Stromal cell of bone marrow (primary cell): ENCODE measurements at regions not wholly inside any gene's neighbourhood (a gene's known extent, or its start where the extent isn't known, plus 50 kb on each side); places are given as distances from the start of the nearest gene placed in this dataset.
A peak's percentile ranks its signal among the peaks of the same experiment; 100 is the strongest.
"Not testable (repeated sequence)": the region's sequence is repeated elsewhere in the genome, so short reads cannot be mapped to it uniquely, and the experiment has no call there.

Source experiments
- DNase-seq: peaks from one replicate; pipeline ENCODE4 v3.0.0-alpha.2; 2012; ENCODE audit warnings: low read depth

DNA sequence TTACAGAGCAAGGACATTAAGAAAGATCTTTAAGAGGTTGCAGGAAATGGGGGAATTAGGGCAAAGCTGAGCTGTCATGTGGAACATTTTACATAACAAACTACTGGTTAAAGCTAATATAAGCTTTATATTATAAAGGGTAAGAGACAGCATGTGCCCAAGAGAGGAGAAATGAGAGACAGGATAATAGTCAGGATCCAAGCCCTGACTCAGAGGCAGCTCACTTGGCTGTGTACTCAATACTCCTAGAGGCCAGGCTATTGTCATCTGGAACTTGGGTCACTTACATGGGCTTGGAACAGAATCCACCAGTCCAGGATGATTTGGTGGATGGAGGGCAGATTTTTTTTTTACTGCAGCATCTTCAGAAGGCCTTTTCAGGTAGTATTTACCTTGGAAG, 418.6 kb upstream of the ZMIZ1 start:
- peak; percentile 50 for DNase-seq

DNA sequence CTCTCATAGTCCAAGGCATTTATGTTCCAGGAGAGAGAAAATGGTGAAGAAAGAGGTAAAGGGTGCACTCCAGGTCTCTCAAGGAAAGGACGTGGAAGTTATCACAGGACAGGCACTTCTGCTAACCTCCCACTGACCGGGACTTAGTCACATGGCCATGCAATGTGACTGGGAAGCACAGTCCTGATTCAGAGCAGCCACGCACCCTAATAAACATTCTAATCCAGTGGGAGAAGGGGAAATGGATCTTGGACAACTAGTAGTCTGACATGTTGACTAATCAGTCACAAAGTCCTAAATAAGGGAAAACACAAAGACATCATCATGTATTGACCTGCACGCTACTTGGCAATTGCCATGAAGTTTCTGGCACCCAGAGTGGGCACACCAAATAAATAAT, 417.5 kb upstream of the ZMIZ1 start:
- DNase-seq, result no peak

DNA sequence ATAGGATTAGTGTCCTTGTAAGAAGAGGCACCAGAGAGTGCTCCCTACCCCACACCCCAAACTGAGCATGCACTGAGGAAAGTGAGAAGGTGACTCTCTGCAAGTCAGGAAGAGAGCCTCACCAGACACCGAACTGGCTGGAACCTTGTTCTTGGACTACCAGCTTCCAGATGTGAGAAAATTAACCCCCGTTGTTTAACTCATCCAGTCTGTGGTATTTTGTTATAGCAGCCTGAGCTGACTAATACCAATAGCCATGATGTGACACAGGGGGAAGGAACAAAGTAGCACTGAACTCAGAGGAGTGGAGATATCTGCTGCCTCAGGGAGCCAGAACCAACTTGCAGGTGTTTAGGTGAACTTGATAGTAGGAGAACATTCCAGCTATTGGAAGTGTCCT, 415.2 kb upstream of the ZMIZ1 start:
- DNase-seq, result no peak

DNA sequence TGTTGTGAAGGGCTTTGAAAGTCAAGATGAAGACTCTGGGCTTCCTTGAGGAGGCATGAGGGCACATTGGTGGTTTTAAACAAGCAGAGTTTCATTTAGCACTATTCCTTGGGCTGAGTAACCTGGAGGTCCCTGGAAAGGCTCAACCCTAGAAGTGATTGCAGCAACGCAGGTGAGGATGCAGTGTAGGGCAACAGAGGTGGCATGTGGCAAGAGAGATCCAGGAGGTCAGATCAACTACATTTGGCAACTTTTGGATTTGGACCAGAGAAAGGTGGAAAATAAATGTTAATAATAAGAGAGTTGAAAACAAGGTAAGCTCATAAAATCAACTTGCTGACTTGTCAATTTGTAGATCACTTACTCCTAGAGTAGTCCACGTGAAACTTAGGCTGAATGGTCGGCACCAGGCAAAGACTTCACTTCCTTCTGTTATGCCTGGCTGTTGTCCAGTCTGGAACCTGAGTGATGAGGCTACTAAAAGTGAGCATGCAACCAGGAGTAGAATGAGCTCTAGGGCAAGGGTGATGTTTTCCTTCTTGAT, 414.6 kb upstream of the ZMIZ1 start:
- DNase-seq, result no peak

DNA sequence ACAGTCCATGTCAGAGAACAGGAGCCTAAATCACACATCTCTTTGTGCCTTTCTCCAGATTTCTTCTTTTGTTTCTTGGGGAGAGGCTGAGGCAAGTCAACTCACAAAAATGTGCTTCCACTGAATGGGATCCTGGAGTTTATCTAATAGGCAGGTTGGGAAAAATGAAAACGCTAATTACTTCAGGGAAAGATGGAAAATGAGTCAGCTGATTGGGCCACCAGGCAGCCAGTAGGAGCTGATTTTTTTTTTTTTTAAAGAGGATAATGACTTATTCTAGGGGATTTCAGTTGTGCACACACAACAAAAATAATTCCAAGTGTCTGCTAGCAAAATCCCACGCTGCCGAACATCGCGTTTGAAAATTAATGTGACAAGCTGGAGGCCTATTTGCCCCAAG, 412.8 kb upstream of the ZMIZ1 start:
- no peak for DNase-seq

DNA sequence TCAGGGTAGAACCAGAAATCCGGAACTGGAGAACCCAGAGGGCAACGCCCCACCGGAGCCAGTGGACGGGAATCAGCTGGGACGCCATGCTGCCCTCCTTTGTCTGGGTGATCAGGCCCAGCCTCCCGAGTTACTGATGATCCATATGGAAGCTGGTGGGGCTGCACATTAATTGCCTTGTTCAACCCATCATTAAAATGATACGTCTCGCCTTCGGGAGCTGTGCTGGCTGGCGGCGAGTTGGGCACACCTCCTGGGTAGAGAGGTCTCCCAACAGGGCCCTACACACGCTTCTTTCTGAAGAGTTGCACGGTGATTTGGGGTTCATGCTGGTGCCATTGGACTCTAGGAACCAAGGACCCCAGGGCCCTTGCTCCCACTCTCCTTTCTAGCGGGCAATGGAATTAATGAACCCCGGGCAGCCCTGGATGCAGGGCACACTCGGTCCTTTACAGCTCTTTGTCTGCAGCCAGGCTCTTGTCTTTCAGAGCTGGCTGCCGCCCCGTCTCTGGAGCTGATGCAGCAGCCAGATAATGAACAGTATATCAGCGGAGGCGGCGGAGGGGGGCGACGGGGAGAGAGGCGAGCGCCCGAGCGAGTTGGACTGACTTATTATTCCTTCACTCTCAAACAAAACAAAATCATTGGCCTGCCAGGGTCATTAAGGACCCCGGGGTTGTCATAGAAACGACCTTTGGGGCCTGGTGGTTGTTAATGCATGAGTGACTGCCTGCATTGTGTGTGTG, 412.2 kb upstream of the ZMIZ1 start:
- DNase-seq, result no peak

DNA sequence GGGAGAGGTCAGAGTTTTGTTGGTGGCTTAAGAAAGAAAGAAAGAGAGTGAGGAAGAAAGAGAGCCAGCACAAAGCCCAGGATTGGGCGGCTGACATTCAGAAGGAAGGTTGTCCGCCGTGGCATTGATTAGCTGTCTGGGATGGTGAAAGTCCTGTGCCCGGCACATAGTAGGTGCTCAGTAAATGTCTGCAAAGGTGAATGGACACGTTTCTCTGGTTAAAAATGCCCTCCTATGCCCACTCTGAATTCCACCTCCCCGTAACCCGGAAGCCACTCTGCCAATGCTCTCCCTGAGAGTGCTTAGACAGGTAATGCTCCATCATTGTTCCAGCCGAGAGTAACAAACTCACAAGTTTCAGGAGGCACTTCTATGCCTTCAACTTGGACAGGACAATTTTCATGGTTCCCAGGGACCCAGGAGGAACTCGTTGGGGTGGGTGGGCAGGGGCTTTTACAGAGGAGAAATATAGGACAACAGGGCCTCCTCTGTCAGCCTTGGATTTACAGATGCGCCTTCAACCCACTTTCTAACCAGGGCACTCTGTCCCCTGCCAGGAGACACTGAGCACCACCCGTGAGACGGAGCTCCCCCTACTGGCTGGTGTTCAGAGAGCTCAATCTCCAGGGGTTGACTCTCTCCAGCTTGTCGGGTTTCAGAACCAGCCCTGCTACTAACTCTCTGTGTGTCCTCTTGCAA, 411.5 kb upstream of the ZMIZ1 start:
- peak; percentile 45 for DNase-seq

DNA sequence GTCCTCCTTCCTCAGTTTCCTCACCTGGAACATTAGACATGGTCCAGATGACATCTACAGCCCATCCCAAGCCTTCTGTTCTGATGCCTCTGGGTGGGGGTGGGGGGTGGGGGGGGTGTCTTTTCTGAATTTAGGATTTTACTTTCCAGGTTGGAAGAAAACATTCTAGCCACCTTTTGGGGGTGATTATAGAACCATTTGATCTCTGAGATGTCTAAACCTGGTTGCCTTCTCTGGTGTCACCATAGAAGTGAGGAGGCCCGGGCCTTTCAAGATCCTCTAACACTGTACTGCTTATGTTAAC, 411.0 kb upstream of the ZMIZ1 start:
- no peak for DNase-seq

DNA sequence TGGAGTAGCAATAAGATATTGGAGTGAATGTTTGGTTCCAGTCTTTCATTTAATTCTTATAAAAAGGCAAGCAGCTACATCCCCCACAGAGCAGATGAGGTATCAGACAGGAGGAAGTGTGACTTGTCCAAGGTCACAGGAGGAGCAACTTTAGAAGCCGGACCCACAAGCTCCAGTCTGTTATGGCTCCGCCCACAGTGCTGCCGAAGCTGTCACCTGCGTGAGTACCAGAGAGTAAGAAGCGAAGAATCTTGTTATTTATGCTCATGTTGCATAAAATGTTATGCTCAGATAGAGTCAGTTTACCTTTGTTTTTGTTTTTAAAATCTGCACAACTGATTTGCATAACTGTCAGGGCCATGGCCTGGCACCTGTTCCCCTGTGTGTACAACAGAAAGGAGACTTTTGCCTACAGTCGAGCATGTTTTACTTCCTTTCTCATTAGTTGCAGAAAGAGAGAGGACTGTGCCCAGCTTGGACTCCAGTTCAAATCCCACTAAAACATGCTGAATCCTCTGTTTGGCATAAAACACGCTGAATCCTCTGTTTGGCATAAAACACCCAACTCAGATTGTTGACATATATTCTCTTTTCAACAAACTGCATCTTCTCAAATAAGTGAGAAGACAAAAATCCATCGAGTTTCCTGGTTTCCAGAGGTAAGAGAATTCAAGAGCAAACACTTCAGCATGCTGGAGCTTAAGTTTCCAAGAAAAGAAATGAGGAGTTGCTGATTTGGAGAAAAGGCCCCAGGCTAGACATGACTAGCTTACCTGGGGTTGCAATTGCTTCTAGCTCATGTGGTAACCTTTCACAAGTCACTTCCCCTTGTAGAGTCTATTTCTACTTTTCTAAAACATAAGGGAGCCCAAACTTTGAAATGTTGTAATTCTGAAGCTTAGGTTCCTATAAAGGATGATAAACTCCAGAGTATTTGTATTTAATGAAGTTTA, 409.8 kb upstream of the ZMIZ1 start:
- no peak for DNase-seq

DNA sequence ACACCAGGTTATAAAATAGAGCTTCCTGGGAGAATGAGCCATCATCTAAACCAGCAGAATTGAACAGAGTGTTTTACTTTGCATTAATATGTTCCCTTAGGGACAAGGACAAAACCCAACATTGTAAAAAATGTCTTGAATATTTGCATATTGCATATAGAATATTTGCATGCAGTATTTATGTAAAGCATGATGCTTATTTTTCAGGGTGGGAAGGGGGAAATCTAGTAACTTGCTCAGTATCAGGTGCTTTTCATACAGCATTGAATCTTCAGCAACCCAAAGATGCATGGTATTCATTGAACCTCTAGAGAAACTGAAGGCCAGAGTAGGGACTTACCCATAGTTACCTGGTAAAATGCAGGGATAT, 409.2 kb upstream of the ZMIZ1 start:
- DNase-seq, result no peak

DNA sequence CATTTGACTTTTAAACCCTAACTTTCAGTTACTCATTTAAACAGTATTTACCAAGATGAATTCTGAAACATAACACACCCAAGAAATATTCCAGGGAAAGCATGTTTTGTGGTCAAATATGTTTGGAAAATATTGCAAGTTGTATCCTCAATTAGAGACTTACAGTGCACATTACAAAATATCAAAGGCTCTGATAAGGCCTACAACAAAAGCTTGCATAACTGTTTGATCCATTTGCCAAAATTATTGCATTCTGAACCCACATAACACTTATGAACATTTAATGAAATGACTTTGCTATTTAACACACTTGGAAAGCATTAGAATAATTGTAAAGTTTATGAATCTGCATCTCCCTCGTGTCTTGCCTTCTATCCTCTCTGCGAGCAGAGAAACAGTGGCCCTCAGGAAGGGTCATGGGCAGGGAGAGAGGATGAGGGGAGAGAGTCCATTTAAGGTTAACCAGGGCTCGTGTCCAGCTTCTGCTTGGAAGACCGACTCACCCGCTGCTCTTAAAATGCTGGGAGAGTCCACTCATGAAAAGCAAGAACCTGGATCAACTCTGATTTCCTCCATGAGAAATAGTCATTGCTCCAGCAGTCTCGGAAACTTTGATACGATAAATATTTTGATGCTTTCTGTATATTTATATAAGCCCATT, 408.2 kb upstream of the ZMIZ1 start:
- no peak for DNase-seq

DNA sequence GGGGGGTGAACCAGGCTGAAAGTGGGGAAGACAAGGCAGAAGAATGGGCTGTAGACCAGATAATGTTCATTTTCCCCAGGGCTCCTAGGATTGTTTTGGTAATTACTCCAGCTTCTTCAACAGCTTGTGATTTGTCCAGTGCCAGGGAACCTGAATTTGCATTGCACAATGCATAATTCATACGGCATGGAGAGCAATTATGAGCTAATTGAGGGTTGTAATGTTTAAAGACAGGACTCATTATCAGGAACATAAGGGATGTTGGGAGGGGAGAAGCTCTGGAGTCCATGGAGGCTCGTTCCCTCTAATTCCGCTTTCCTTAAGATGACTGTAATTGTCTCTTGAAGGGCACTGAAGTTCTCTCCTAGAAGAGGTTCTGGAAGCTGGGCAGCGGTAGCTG, 405.0 kb upstream of the ZMIZ1 start:
- no peak for DNase-seq

DNA sequence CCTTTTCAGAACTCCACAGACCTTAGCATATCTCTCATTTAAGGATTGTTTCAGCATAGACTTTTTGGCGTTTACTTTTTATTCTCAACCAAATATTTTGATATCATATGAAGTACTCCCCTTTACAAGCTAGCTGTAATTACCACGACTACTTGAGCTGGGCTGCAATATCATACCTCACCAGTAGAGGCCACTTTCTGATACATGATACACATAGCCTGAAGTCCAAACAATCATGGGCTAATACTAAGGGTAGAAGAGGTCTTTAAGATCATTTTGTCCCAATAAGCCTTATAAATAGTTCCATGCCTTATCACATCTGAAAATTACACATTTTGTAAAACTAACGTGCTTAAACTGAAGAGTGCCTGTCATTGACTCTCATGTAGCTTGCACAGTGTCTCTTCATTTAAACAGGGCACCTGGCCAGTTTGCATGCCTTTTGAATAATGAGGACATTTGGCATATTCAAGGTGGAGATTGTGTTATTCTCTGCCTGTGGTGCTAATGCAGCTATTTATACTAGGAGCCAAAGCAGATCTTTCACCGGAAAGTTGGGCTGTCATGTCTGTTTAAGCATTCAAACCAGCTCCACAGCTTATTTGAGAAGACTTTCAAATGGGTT, 403.7 kb upstream of the ZMIZ1 start:
- DNase-seq, result no peak

DNA sequence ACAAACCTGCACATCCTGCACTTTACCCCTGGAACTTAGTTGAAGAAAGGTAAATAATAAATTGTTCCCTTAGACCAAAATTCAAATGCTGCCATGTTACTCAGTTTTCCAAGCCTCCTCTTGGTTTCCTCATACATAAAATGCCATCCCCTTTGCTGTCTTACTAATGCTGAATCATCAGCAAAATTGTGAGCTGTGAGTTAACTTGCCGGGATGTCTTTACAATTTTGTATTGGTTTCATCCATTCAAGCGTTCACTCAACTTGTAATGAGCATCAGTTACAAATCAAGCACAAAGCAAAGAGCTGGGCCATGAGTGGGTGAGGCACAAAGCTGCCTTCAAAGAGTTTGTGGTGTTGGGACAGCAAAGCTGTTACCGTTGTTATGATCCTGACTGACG, 395.8 kb upstream of the ZMIZ1 start:
- DNase-seq, result peak; percentile 63

DNA sequence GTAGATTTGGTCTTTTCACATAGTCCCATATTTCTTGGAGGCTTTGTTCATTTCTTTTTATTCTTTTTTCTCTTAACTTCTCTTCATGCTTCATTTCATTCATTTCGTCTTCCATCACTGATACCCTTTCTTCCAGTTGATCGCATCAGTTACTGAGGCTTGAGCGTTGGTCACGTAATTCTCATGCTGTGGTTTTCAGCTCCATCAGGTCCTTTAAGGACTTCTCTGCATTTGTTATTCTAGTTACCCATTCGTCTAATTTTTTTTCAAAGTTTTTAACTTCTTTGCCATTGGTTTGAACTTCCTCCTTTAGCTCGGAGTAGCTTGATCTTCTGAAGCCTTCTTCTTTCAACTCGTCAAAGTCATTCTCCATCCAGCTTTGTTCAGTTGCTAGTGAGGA, 387.6 kb upstream of the ZMIZ1 start:
- not testable (repeated sequence) for DNase-seq

DNA sequence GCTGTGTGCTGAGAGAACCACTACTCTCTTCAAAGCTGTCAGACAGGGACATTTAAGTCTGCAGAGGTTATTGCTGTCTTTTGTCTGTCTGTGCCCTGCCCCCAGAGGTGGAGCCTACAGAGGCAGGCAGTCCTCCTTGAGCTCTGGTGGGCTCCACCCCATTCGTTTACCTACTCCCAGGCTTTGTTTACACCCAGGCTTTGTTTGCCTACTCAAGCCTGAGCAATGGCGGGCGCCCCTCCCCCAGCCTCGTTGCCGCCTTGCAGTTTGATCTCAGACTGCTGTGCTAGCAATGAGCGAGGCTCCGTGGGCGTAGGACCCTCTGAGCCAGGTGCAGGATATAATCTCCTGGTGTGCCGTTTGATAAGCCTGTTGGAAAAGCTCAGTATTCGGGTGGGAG, 386.8 kb upstream of the ZMIZ1 start:
- DNase-seq, result not testable (repeated sequence)

DNA sequence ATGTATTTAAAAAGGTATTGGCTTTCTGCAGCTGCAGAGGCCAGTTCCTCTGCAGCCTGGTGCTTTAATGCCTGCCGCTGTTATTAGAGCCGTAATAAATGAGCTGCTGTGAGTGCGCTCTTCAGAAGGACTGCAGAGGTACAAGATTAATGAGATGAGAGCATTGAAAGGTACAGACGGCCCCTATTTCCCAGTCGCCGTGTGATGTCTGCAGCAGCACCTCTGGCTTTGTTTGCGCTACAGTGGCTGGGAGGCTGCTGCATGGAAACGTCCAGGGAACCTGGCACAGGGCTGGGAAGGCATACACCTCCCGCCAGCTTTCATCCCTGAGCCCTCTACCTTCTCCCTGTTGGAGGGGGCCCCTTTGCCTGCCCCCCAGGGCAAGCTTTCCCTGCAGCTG, 383.8 kb upstream of the ZMIZ1 start:
- DNase-seq, result no peak

DNA sequence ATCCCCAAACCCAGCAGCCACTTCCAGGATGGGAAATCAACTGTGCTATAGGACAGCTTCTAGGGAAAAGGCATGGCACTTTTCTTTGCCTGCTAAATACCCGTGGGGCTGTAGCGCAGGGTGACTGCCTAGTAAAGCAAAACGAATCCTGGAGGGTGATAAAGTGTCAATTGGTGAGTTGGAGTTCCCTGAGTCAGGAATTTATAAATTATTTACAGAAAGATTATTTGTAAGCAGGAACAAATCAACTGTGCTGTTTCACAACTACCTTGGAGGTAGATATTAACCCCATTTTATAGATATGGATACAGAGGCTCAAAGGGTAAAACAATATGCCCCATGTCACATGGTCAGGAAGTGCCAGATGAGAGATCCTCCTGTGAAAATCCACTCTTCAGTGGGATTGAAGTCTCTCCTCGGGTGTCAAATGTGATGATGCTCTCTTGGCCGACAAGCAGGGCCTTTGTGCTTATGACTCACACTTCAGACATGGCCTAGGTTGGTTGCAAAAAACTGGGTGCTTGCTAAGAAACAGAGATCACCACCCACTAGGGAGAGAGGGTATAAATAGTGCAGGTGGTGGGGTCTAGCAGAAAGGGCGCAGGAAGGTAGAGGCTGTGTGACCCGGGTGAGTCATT, 383.2 kb upstream of the ZMIZ1 start:
- DNase-seq, result no peak

DNA sequence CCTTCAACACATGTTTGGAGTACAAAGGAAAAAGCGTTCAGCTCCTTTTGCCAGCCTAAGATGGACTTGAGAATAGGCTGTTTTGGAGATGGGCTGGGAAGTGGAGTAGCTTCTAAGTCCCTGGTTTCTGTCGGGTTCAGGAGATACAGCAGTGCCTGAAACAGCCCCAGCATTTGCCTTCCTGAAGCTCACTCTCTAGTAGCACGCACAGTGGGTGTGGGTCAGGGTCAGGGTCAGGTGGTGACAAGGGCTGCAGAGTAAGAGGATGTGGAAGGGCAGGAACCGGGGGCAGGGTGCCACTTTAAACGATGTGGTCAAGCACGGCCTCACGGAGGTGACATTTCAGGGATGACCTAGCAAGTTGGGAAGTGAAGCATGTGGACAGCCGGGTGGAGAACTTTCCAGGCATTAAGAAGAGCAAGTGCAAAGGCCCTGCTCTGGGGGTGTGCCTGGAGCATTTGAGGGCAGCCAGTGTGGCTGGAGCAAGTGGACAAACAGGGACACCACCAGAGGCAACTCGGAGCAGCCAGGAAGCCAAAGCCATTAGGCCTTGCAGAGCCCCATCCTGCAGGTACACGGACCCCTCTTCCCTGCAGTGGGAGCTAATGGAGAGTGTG, 382.2 kb upstream of the ZMIZ1 start:
- no peak for DNase-seq

DNA sequence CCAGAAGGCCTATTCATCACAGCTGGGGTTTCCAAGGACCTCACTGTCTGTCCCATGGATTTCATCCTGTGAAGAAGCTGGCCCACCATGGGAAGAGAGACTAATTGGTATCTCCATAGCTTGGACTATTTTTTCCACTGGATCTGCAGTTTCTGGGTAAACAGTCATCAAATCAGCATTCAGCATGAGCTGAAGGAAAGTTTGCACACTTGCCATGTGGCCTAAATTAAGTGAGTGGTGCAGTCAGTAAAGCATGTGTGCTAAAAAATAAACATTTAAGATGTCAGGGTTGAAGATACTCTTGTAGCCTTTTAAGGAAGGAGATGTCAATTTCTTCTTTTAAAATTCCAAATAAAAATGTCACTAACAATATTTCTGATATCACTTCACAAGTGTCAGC, 381.1 kb upstream of the ZMIZ1 start:
- no peak for DNase-seq
